ENCODE measurements at regions not wholly inside any gene's neighbourhood (a gene's known extent, or its start where the extent isn't known, plus 50 kb on each side); places are given as distances from the start of the nearest gene placed in this dataset.
"Not testable (repeated sequence)": the region's sequence is repeated elsewhere in the genome, so short reads cannot be mapped to it uniquely, and the experiment has no call there.

- no peak for TF ChIP-seq EP300 (IDR thresholded peaks at IDR 0.05)
- TF ChIP-seq CTCF (IDR thresholded peaks at IDR 0.05) = no peak
- TF ChIP-seq POLR2A (IDR thresholded peaks at IDR 0.05) = no peak
- no peaks in the 10 kb centered on the region for H3K9me3 ChIP-seq
- H3K27me3 ChIP-seq = no peaks in the 10 kb centered on the region
- 51 to 65% (median 58%) methylated on average over 4 of the region's 4 CpGs for WGBS, 3 donors
- no peak overlapping the region for H3K27ac ChIP-seq
- intact Hi-C loops (cut with DNase I) = no loop called here
- no peak overlapping the region for H3K4me3 ChIP-seq
- no peaks in the 10 kb centered on the region for H3K4me1 ChIP-seq (ENCODE audit: insufficient read depth)
- no peaks in the 10 kb centered on the region for H3K36me3 ChIP-seq
- DNase-seq = no peak
Measured at GRCh38 chr16:59849716-59850115, 1115.6 kb upstream of the GOT2 start.

GRCh38 chr16:59848296-59848695, 1114.2 kb upstream of the GOT2 start:
- no peak for DNase-seq
- H3K27ac ChIP-seq = no peak overlapping the region
- TF ChIP-seq CTCF (IDR thresholded peaks at IDR 0.05) (no peak), EP300 (IDR thresholded peaks at IDR 0.05) (no peak), POLR2A (IDR thresholded peaks at IDR 0.05) (no peak)
- no peaks in the 10 kb centered on the region for H3K9me3 ChIP-seq
- H3K4me3 ChIP-seq = no peak overlapping the region
- H3K36me3 ChIP-seq = no peaks in the 10 kb centered on the region
- no peaks in the 10 kb centered on the region for H3K27me3 ChIP-seq
- intact Hi-C loops (cut with DNase I) = no loop called here
- H3K4me1 ChIP-seq (ENCODE audit: insufficient read depth) = no peaks in the 10 kb centered on the region

GRCh38 chr16:59840169-59840568, 1106.1 kb upstream of the GOT2 start:
- no peak overlapping the region for H3K27ac ChIP-seq
- H3K27me3 ChIP-seq = no peaks in the 10 kb centered on the region
- no peaks in the 10 kb centered on the region for H3K4me1 ChIP-seq (ENCODE audit: insufficient read depth)
- TF ChIP-seq POLR2A (IDR thresholded peaks at IDR 0.05) = no peak
- no peak for DNase-seq
- no peak overlapping the region for H3K4me3 ChIP-seq
- intact Hi-C loops (cut with DNase I) = no loop called here
- no peaks in the 10 kb centered on the region for H3K9me3 ChIP-seq
- no peaks in the 10 kb centered on the region for H3K36me3 ChIP-seq
- 69 to 70% (median 69%) methylated on average over 3 of the region's 3 CpGs for WGBS, 3 donors

GRCh38 chr16:59826767-59827166, 1092.7 kb upstream of the GOT2 start:
- H3K27me3 ChIP-seq = no peaks in the 10 kb centered on the region
- intact Hi-C loops (cut with DNase I) = no loop called here
- H3K27ac ChIP-seq = no peak overlapping the region
- TF ChIP-seq CTCF (IDR thresholded peaks at IDR 0.05) (no peak), POLR2A (IDR thresholded peaks at IDR 0.05) (no peak), EP300 (IDR thresholded peaks at IDR 0.05) (no peak)
- no peak overlapping the region for H3K4me3 ChIP-seq
- no peaks in the 10 kb centered on the region for H3K9me3 ChIP-seq
- DNase-seq = no peak
- H3K36me3 ChIP-seq = no peaks in the 10 kb centered on the region
- H3K4me1 ChIP-seq (ENCODE audit: insufficient read depth) = no peaks in the 10 kb centered on the region
- 74 to 86% (median 81%) methylated on average over 1 of the region's 1 CpG for WGBS, 3 donors

- H3K4me3 ChIP-seq; H3K27ac ChIP-seq; DNase-seq; H3K9me3 ChIP-seq; H3K4me1 ChIP-seq (ENCODE audit: insufficient read depth); intact Hi-C loops (cut with DNase I); H3K27me3 ChIP-seq; H3K36me3 ChIP-seq: not testable (repeated sequence)
- 88 to 91% (median 88%) methylated on average over 11 of the region's 11 CpGs for WGBS, 3 donors
Measured at GRCh38 chr16:59809488-59809887, 1075.4 kb upstream of the GOT2 start.

GRCh38 chr16:59783191-59783590, 1049.1 kb upstream of the GOT2 start:
- Histone ChIP-seq H3K4me3 (no peak overlapping the region), H3K27me3 (no peaks in the 10 kb centered on the region), H3K4me1 (ENCODE audit: insufficient read depth) (no peaks in the 10 kb centered on the region), H3K27ac (no peak overlapping the region), H3K9me3 (no peaks in the 10 kb centered on the region), H3K36me3 (no peaks in the 10 kb centered on the region)
- no peak for DNase-seq
- WGBS, 3 donors = 47 to 81% (median 80%) methylated on average over 1 of the region's 1 CpG
- no peak for TF ChIP-seq EP300 (IDR thresholded peaks at IDR 0.05)
- TF ChIP-seq POLR2A (IDR thresholded peaks at IDR 0.05) = no peak
- TF ChIP-seq CTCF (IDR thresholded peaks at IDR 0.05) = no peak
- intact Hi-C loops (cut with DNase I) = no loop called here

Measured in ovary (tissue), 7 donors.